ENCODE measurements at regions not wholly inside any gene's neighbourhood (a gene's known extent, or its start where the extent isn't known, plus 50 kb on each side); places are given as distances from the start of the nearest gene placed in this dataset.

DNA sequence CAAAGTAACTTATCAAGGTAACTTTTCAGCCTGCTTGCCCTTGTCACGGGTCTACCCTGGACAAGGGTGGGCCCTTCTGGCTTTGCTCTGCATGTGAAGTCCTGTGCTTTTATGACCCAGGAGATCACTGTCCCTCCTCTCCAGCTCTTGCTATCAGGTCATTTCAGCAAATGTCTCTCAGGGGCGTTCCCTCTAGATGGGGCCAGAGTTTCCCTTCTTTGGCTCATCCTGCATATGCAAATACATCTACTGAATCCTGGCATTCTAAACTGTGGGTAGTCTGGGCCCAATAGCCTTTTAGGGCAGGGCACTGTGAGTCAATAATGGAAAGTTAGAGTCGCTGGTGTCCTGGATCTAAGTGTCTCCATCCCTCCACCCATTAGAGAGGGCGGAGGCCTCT is 366.9 kb upstream of the USP24 start:
- H3K23ac ChIP-seq (ENCODE audit: insufficient read length): no peak overlapping the region
- no peak overlapping the region for H3K4me3 ChIP-seq (ENCODE audit: extremely low read depth in 1 of 4, insufficient read depth in 2 of 4, low read depth in 3 of 4, low read length in 4 of 4)
- no peaks in the 10 kb centered on the region for H4K20me1 ChIP-seq (replicated peaks in 1 of 2; ENCODE audit: control insufficient read depth in 1 of 2, insufficient read depth in 2 of 2, low read length in 2 of 2)
- H3K4me1 ChIP-seq (replicated peaks in 1 of 4; ENCODE audit: control insufficient read depth in 3 of 4, insufficient read depth in 4 of 4, low read length in 3 of 4): peaks cover 0 to 3% (median 2%) of the 10 kb centered on the region in 4 experiments; a peak in 3 of 7 replicates
- no peak overlapping the region for H2BK120ac ChIP-seq (replicated peaks; ENCODE audit: low read depth, low read length)
- no peak overlapping the region for H3K56ac ChIP-seq (replicated peaks; ENCODE audit: insufficient read length, low read depth, low read length)
- no peak overlapping the region for H2BK5ac ChIP-seq (ENCODE audit: low read depth, low read length)
- DNase-seq (ENCODE audit: low read depth in 1 of 2, low spot score in 2 of 2) (no peak), FAIRE-seq (no peak)
- no peak overlapping the region for H4K91ac ChIP-seq (replicated peaks; ENCODE audit: insufficient read length, low read length)
- H3K27me3 ChIP-seq (replicated peaks in 1 of 4; ENCODE audit: control insufficient read depth in 3 of 4, extremely low read depth in 1 of 4, insufficient read depth in 3 of 4, low read length in 3 of 4): no peaks in the 10 kb centered on the region
- TF ChIP-seq RAD21 (IDR thresholded peaks at IDR 0.05 in 1 of 2, conservative IDR thresholded peaks at IDR 0.05 in 1 of 2; ENCODE audit: low read depth in 2 of 2, low read length in 2 of 2): peak; percentile 38 to 45
- TF ChIP-seq, protein P1, sequence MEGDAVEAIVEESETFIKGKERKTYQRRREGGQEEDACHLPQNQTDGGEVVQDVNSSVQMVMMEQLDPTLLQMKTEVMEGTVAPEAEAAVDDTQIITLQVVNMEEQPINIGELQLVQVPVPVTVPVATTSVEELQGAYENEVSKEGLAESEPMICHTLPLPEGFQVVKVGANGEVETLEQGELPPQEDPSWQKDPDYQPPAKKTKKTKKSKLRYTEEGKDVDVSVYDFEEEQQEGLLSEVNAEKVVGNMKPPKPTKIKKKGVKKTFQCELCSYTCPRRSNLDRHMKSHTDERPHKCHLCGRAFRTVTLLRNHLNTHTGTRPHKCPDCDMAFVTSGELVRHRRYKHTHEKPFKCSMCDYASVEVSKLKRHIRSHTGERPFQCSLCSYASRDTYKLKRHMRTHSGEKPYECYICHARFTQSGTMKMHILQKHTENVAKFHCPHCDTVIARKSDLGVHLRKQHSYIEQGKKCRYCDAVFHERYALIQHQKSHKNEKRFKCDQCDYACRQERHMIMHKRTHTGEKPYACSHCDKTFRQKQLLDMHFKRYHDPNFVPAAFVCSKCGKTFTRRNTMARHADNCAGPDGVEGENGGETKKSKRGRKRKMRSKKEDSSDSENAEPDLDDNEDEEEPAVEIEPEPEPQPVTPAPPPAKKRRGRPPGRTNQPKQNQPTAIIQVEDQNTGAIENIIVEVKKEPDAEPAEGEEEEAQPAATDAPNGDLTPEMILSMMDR (IDR thresholded peaks at IDR 0.05; ENCODE audit: control extremely low read depth in 1 of 3, insufficient read depth in 1 of 3, low read depth in 1 of 3, low read length in 3 of 3): peak in 1 of 3 experiments; percentile 31; a peak in 2 of 4 replicates
- no peak for TF ChIP-seq FOSL1 (IDR thresholded peaks at IDR 0.05; ENCODE audit: insufficient read depth, low read depth, low read length)
- TF ChIP-seq SIN3A (conservative IDR thresholded peaks at IDR 0.05 in 1 of 2, IDR thresholded peaks at IDR 0.05 in 1 of 2; ENCODE audit: low read depth in 1 of 2, low read length in 2 of 2): no peak
- no peak overlapping the region for H2AFZ ChIP-seq (ENCODE audit: low read length)
- H3K79me1 ChIP-seq (ENCODE audit: low read depth, low read length): no peaks in the 10 kb centered on the region
- H3K23me2 ChIP-seq (ENCODE audit: low read depth, low read length): no peaks in the 10 kb centered on the region
- POLR2A ChIA-PET (ENCODE audit: partially characterized antibody): no interaction called here
- no peak overlapping the region for H3K9ac ChIP-seq (replicated peaks in 1 of 4; ENCODE audit: extremely low read depth in 1 of 4, low read depth in 3 of 4, low read length in 3 of 4)
- H3K79me2 ChIP-seq (ENCODE audit: control insufficient read depth in 1 of 2, insufficient read depth in 2 of 2, low read length in 2 of 2): no peaks in the 10 kb centered on the region
- 81% methylated on average over 4 of the region's 4 CpGs; no CpG with 5 or more reads in 1 of the 2 experiments for WGBS, 2 experiments (ENCODE audit: extremely low coverage in 1 of 2, insufficient coverage in 1 of 2, insufficient read length in 1 of 2, insufficient replicate concordance in 2 of 2, low coverage in 1 of 2, low lambda C conversion rate in 2 of 2, missing lambda C conversion rate in 1 of 2)
- no peak overlapping the region for H3K4ac ChIP-seq (replicated peaks; ENCODE audit: insufficient read length, low read depth, low read length)
- H3K4me2 ChIP-seq (ENCODE audit: insufficient read depth in 1 of 2, low read depth in 2 of 2, low read length in 2 of 2): no peak overlapping the region
- H3K9me3 ChIP-seq (ENCODE audit: insufficient read depth in 2 of 2, low read depth in 1 of 2, low read length in 1 of 2): no peaks in the 10 kb centered on the region
- no peak overlapping the region for H3K18ac ChIP-seq (ENCODE audit: extremely low read depth, low read length)
- H3K36me3 ChIP-seq (ENCODE audit: control insufficient read depth in 2 of 4, insufficient read depth in 4 of 4, low read length in 3 of 4): no peaks in the 10 kb centered on the region
- no peak overlapping the region for H2BK12ac ChIP-seq (ENCODE audit: low read depth, low read length)
- no peak overlapping the region for H2BK20ac ChIP-seq (ENCODE audit: low read length)
- no peak overlapping the region for H2AK5ac ChIP-seq (ENCODE audit: low read depth, low read length)
- H3K14ac ChIP-seq (ENCODE audit: insufficient read length): no peak overlapping the region
- CTCF ChIA-PET (ENCODE audit: partially characterized antibody): interaction anchor here (0.6 to 2.5 kb wide), 4 partner anchors 9 to 401 kb away, joined by 3 to 8 read pairs (median 5); no protein-coding TSS in a partner anchor
- no peak overlapping the region for H2BK15ac ChIP-seq (ENCODE audit: low read length)
- no peak overlapping the region for H4K5ac ChIP-seq (ENCODE audit: insufficient read length, low read depth, low read length)
- H4K8ac ChIP-seq (ENCODE audit: extremely low read depth, insufficient read depth, low read length): no peak overlapping the region
- no peak overlapping the region for H3K27ac ChIP-seq (ENCODE audit: low read depth, low read length)
